Dermis blood vessel endothelial cell (primary cell): ENCODE measurements at regions not wholly inside any gene's neighbourhood (a gene's known extent, or its start where the extent isn't known, plus 50 kb on each side); places are given as distances from the start of the nearest gene placed in this dataset.
"Not testable (repeated sequence)": the region's sequence is repeated elsewhere in the genome, so short reads cannot be mapped to it uniquely, and the experiment has no call there.

Experiments
- DNase-seq: peaks from one replicate; pipeline ENCODE4 v3.0.0; 2010

DNA sequence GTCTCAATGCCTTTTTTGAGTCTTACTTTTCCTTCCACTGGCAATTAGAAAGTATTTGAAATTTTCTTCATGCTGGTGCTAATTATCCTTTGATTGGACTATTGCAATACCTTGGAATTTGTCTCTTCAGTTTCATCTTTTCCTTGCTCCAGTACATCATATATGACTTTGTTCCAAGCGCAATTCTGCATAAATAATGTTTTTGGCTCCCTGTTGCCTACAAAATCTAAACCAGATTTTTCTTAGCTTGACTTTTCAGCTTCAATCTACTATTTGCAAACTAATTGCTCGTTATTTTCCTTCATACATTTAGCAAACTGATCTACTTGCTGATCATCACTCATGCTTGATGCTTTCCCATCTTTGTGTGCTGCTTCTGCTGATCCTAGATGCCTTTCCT, 230.8 kb upstream of the GPR149 start:
- DNase-seq, result no peak

DNA sequence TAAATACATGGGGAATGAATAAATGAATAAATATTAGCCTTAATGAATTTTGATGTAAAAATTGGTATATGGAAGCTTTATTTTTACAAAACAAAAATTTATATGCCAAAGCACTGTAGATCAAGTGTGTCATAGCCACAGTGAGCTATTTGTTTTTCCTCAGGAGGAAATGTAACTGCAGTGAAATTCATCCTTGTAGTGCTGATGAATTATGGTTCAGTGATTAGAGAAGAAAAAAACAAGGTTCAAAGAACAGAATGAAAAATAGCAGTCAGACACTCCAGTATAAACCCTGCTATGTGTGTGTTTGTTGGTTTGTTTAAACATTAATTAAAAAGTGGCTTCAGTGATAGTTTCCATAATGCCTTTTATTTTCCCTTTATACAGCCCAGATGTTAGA, 228.0 kb upstream of the GPR149 start:
- no peak for DNase-seq

DNA sequence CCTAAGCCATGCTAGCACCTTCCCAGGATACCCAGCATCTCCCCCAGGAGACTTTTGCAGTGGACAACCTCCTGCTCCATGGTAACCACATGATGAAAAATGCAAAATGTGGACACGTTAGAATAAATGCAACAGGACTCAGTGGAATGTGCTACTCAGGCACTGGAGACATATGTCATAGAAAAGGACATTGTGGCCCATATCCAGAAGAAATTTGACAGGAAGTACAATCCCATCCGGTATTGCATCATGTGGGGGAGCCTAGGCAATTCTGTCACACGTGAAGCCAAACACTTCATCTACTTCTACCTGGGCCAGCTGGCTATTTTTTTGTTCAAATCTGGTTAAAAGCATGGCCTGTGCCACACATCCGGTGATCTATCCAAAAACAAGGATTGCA, 227.2 kb upstream of the GPR149 start:
- no peak for DNase-seq

DNA sequence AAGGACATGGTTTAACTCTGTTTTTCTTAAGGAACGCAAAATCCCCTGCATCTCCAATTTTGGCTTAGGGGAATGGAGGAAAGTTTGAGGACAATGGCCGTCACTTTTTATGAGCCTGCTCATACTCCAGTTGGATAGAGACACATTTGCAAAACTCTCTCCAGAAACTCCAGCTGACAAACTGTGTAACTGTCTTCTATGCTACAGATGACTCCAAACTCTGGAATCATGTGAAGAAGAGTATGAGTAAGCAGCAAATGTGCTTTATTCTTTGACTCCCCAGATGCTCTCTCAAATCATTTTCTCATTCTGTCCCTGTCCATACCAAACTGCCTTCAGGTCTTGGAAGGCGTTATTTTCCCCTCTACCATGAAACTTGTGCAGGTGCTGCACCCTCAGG, 226.5 kb upstream of the GPR149 start:
- no peak for DNase-seq

DNA sequence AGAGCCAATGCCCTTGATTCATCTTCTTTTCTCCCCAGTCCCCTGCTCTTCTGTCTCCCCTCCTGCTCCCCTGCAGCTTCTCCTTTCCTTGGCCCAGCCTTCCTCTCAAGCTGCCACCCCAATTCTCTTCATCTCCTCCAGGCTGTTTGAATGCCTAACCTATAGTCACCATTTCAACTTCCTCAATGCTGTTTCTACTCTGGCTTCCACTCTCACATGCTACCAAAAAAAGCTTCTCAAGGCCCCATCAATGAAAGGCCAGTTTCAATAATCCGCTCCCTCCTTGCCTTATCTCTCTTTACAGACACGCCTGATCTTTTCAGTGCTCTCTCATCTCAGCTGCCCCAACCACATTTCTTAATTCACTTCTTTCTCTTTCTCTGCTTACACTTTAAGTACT, 212.2 kb upstream of the GPR149 start:
- DNase-seq, result no peak

DNA sequence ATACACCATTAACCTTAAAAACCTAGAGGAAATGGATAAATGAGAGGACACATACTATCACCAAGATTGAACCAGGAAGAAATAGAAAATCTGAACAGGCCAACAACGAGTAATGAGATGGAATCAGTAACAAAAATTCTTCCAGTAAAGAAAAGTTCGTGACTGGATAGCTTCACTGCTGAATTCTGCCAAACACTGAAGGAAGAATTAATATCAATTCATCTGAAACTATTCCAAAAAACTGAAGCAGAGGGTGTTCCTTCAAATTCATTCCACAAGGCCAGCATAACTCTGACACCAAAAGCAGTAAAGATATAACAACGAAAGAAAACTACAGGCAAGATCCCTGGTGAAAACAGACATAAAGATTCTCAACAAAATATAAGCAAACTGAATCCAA, 195.8 kb upstream of the GPR149 start:
- no peak for DNase-seq

DNA sequence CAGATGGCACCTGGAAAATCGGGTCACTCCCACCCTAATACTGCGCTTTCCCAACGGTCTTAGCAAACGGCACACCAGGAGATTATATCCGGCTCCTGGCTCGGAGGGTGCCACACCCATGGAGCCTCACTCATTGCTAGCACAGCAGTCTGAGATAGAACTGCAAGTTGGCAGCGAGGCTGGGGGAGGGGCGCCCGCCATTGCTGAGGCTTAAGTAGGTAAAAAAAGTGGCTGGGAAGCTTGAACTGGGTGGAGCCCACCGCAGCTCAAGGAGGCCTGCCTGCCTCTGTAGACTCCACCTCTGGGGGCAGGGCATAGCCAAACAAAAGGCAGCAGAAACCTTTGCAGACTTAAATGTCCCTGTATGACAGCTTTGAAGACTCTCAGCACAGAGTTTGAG, 189.6 kb upstream of the GPR149 start:
- not testable (repeated sequence) for DNase-seq

DNA sequence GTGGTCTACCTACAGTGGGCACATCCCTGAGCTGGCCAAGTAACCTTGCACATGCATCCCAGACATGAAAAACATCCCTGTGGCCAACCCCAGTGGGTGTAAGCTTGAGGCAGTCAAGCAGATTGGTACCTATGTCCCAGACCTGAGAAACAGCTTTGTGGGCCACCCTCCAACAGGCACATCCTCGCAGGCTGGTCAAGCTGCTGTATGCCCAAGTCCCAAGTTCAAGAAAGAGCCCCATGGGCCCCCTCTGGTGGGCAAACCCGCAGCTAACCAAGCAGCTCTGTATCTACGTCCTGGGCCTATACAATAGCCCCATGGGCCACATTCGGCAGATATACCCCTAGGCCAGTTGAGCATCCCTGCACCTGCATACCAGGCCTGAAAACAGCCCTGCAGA, 186.3 kb upstream of the GPR149 start:
- DNase-seq, result no peak

DNA sequence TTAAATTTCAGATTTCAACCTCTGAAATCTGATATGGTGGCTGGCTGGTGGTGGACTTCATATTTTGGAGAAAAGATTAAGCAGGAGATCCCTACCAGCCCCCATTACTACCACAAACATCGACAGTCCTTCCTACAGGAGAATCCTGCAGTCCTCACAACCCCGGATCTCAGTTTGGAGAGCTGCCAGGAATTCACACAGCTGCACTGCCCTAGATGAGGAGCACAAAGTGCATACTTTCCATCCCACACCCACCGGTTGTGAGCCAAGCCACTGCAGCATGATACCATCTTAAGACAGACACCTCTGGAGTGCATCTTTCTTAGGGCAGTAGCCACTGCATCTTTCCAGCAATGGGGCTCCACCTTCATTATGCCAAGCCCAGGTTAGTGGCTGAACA, 185.5 kb upstream of the GPR149 start:
- no peak for DNase-seq

DNA sequence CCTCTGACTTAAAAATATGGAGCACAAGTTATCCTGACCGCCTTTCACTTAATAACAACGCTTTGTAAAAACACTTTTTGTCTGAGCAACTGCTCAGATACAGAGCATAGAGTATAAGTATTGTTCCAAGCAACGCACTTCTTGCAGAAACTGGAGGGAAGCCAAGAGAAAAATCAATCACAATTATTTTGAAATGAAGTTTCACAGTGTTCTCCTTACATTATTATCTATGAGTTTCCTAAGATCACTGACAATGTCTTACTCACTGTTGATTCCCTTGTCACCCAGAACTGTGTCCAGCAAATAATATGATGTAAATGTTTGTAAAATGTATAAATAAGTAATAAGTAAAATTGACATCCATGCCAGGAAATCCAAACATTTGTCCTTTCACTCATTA, 184.6 kb upstream of the GPR149 start:
- DNase-seq, result no peak

DNA sequence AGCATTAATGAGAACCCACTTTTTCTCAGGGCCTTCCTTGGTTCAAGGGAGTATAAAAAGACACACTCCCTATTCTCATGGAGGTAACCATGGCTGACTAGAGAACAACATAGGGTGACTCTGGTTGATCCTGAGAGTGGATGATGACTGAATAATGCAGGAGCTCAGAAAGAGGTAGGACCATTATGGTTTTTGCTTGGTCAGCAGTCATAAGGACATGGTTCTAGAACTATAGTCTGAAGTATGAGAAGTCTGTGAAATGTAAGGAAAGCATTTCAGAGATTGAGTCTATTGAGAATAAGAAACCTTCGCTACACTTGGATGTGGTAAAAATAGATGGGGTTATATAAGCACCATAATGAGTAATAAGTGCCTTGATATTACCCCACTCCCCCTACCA, 184.1 kb upstream of the GPR149 start:
- DNase-seq, result no peak

DNA sequence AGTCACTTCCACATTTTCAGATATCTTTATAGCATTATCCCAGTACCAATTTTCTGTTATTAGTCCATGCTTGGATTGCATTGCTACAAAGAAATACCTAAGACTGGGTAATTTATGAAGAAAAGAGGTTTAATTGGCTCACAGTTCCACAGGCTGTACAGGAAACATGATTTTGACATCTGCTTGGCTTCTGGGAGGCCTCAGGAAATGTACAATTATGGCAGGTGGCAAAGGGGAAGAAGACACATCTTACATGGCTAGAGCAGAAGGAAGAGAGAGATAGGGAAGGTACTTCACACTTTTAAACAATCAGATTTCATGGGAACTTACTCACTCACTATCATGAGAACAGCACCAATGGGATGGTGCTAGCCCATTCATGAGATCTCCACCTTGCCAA, 172.3 kb upstream of the GPR149 start:
- no peak for DNase-seq

DNA sequence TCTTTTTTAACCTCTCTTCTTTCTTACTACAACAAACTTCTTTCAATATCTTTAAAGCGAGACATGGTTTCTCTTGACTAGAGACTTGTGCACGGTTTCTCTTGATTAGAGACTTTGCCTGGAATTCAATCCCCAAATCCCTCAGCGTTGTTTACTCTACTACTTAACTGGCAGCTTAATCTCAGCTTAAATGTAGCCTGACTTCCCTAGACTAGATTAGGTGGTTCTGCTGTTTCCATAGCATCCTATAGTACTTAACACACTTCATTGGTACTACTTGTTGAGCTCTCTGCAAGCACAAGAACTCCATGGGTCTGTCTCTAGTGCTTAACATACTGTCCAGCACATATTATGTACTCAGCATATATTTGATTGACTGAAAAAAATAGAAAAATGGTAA, 168.2 kb upstream of the GPR149 start:
- no peak for DNase-seq

DNA sequence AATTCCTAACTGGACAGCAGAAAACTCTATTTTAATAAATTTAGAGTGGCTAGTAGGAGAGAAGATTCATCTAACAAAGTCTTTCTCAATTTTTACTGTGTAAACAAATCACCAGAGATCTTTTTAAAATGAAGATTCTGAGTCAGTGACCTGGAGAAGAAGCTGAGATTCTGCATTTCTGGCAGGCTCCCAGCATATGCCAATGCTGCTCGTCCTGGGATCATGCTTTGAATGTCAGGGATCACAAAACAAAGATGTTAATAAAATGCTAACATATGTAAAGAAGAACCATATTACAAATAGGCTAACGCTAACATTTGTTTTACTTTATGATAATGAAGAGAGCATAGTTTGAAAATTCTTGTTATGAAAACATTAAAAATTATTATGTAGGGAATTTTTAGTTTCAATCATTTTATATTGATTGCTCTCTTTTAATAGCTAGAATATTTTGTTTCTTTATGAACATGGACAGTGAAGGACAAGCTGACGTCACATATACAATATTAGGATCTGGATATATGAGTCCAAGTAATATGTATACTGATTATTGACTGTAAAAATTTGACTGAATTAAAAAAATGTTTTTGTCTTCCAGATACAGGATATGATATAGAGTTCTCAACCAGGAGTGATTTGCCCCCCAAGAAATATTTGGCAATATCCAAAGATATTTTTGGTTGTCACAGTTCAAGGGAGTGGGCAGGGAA, 160.8 kb upstream of the GPR149 start:
- DNase-seq, result no peak

DNA sequence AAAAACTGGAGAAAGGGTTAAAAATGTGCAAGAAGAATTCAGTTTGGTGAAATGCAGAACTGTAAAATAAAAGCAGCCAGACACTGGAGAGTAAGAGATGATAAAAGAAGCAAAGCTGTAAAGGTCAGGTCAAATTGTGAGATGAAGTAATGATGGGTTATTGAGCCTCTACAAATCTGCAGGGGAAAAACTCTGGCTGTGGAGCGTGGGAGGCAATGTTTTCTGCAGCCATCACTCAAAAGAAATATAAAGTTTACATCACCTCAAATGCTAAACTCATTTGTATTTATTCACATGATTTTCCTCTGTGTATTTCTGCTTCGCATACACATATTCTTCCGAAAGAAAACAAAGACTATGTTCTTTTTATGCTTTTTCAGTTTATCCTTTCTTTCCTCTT, 158.8 kb upstream of the GPR149 start:
- DNase-seq, result no peak

DNA sequence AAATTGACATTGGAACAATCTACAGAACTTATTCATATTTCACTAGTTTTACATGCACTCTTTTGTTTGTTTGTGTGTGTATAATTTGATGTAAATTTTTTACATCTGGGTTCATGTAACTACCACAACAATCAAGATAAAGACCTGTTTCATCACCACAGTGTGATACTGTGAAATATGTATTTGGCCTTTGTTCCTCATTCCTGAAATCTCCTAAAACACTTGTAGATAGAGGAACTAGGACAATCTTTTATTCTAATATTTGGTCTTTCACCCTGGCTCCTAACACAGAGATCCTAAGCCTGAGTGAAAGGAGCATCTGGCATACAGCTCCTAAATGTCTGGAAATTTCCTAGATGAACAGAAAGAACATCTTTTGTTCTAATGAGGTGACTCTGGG, 155.0 kb upstream of the GPR149 start:
- DNase-seq, result no peak

DNA sequence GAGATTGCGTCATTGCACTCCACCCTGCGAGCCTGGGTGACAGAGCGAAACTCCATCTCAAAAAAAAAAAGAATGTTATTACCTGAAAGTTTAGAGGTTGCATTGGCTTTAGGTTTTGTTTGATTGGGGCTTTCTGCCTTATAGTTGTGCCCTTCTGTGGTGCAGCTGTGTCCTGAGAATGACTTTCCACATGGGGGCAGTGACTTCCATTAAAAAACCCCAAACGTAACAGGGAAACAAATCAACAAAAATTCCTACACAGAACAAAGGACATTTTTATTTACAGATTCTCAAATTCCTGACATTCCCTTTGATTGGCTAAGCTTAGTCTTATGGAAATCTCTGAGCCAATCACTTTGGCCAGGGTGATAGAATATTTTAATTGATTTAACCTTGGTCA, 154.1 kb upstream of the GPR149 start:
- no peak for DNase-seq

DNA sequence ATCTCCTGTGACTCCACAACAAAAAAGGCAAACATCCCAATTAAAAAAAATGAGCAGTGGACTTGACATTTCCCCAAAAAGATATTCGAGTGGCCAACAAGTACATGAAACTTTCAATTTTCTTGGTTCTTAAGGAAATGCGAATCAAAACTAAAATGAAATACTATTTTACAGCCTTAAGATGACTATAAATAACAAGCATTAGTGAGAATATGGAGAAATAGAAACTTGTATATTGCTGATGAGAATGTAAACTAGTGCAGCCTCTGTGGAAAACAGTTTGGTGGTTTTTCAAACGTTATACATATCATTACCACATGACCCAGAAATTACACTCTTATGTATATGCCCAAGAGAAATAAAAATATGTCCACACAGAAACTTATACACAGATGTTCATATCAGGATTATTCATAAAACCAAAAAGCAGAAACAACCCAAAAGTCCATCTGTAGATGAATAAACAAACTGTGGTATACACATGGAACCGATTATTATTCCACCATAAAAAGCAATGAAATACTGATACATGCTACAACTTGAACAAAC, 153.2 kb upstream of the GPR149 start:
- DNase-seq, result no peak

DNA sequence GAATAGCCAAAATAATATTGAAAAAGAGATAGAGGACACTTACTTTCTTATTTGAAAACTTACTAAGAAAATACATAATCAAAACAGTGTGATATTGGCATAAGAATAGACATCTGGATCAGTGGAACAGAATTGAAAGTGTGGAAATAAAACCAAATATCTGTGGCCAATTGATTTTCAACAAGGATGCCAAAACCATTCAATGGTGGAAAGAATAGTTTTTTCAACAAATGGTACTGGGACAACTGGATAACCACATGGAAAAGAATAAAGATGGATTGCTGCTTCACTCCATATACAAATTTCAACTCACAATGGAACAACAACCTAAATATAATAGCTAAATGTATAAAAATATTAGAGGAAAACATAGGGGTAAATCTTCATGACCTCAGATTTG, 152.5 kb upstream of the GPR149 start:
- no peak for DNase-seq

DNA sequence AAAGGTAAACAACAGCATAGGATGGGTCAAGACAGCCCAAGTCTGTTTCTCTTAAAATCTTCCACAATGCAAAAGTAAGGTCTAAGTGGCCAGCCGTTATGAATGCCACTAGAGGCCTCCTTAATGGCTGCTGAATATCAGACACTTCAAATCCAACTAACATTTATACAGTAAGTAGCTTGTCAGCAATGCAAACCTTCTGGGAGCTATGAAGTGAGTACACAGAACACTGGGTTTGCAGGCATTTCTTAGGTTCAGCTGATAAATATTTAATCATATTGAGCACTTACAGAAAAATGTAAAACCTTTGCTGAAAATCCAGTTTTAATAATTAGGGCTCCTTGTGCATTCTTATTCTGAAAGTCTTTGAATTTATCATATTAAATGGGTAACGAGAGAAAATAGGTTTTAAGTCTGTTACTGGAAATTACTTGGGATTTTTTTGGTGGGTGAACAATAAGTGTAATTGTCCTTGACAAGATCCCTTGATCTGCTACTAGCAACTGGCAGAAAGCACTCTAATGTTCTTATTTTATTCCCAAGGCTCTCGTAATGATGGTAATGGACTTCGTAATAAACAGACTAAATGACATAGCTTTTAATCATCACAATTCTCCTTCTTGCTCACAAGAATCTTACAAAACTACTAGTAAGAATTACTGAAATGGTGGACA, 141.7 kb upstream of the GPR149 start:
- DNase-seq, result no peak

DNA sequence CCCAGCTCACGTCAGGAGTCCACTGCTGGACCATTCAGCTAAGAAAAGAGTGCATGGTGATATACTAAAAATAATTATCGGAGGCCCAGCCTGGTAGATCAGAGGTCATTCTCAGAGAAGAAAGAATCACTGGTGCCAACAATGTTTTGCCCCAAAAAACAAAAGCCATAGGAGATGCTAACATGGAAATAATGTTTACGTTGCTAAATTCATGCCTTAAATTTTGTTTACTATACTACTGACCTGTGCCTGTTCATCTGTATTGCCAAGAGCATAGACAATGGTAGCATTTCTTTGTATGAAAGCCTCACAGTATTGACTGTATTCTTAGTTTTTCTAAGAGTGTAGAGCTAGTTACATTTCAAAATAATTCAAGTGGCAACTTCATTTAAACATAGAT, 138.1 kb upstream of the GPR149 start:
- DNase-seq, result no peak

DNA sequence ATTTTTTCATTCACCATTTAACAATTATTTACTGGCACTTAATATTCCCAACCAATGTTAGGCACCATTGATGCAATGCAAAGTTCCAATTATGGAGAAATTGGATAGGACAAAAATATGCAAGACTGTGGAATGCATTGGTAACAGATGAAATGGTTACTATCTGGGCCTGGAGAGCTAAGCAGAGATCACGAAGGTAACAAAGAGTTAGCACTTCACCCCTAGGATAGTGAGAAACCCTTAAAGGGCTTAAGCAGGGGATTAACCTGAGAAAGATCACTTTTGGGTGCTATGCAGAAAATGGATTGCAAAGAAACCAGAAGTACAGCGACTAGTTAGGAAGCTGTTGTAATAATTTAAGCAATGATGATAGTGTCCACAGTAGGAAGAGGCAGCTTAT, 129.6 kb upstream of the GPR149 start:
- no peak for DNase-seq

DNA sequence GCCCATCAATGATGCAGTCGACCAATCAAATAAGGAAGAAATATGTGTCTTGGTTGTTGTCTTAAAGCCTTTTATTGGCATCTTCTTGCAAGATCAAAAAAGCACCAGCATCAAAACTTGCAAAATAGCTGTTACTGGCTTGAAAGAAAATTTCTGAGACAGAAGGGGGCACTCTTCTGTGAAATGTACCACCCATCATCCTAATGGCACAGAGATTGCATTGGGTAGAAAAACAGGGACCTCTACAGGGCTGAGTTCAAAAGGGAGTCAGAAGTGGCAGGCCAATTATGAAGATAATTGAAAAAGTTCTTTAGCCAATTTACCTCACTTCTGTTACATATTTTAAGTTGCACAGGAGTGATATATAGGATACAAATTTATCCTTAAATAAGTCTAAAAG, 122.3 kb upstream of the GPR149 start:
- DNase-seq, result no peak

DNA sequence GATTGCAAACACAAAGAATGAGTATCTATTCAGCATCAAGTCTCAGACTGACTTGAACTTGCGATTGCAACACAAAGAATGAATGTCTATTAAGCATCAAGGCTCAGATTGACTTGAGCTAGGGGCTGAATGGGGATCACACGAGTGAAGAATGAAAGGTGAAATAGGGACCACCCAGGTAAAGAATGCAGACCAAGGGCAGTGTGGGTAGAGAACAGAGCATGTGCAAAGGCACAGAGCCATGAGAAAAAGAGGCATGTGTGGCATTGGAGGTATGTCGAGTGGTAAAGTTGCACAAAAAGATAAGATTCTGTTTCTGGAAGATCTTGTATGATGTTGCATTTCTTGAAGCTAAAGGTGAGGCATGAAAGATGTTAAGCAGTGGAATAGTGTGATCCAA, 119.4 kb upstream of the GPR149 start:
- no peak for DNase-seq

DNA sequence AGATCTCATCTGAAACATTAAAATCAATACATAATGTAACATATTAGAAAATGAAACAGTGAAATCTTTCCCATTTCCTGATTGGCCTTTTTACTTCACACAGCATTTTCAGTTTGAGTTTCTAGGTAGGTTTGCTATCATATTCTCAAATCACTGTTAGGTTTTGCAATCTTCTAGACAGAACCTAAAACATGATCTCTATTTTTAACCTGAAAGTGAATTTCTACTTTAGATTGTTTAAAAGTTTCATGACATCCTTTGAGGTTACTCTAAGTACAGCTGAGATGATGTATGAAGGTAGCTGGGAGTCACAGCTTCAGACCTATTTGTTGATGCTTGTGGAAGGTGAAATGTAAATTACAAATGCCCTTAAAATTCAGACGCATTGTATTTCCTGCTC, 118.4 kb upstream of the GPR149 start:
- DNase-seq, result no peak
